Caco-2 (cell line): ENCODE measurements at regions not wholly inside any gene's neighbourhood (a gene's known extent, or its start where the extent isn't known, plus 50 kb on each side); places are given as distances from the start of the nearest gene placed in this dataset.

Source experiments
- BruUV-seq: library from RNA; stranded (reverse); fragments of 400-500 nt; replicated peaks from 2 replicates; lab custom pipeline; 2021; lab: Mats Ljungman, UMichigan
- CTCF ChIA-PET: fragments of 300-600 bp; sonication (Branson Sonifier 250); formaldehyde crosslinking; loops from one replicate; lab custom pipeline; 2022; ENCODE audit warnings: antibody characterized with exemption; lab: Charles Lee
- POLR2A ChIA-PET: fragments of 300-600 bp; sonication (Branson Sonifier 250); formaldehyde crosslinking; loops from one replicate; lab custom pipeline; 2022; ENCODE audit warnings: antibody characterized with exemption; lab: Charles Lee
- DNase-seq, 2 experiments: peaks; one replicate each; pipeline versions ENCODE4 v3.0.0 to v3.0.0-alpha.2; 2020 to 2022
- H3K27me3 ChIP-seq: replicated peaks from 2 replicates; pipeline ENCODE4 v1.6.0; 2011; ENCODE audit warnings: low read length; ENCODE audit not compliant: control insufficient read depth, insufficient read depth
- H3K36me3 ChIP-seq: 2 replicates; pipeline ENCODE4 v1.5.1; 2011; ENCODE audit warnings: low read length; ENCODE audit not compliant: control insufficient read depth, insufficient read depth
- H3K4me1 ChIP-seq: fragments of 250-450 bp; sonication (Bioruptor Pico); 2 replicates; pipeline ENCODE4 v1.5.1; 2020; ENCODE audit warnings: mild to moderate bottlenecking
- H3K4me3 ChIP-seq: 2 replicates; pipeline ENCODE4 v1.5.1; 2011; ENCODE audit warnings: low read depth, mild to moderate bottlenecking, control low read depth, low read length
- H3K9me3 ChIP-seq: fragments of 250-450 bp; sonication (Bioruptor Pico); 2 replicates; pipeline ENCODE4 v1.5.1; 2020; ENCODE audit warnings: mild to moderate bottlenecking, moderate library complexity
- H3K27ac Mint-ChIP-seq: one replicate; pipeline ENCODE4 v1.8.0; 2022; ENCODE audit warnings: mixed read lengths; ENCODE audit not compliant: unreplicated experiment
- H3K27me3 Mint-ChIP-seq: one replicate; pipeline ENCODE4 v1.8.0; 2022; ENCODE audit warnings: mixed read lengths; ENCODE audit not compliant: insufficient read depth, unreplicated experiment
- H3K36me3 Mint-ChIP-seq: one replicate; pipeline ENCODE4 v1.8.0; 2022; ENCODE audit warnings: mild to moderate bottlenecking, mixed read lengths; ENCODE audit not compliant: insufficient read depth, unreplicated experiment
- H3K4me1 Mint-ChIP-seq: one replicate; pipeline ENCODE4 v1.8.0; 2022; ENCODE audit warnings: low read depth, mixed read lengths; ENCODE audit not compliant: unreplicated experiment
- H3K4me3 Mint-ChIP-seq: one replicate; pipeline ENCODE4 v1.8.0; 2022; ENCODE audit warnings: mild to moderate bottlenecking, moderate library complexity, mixed read lengths; ENCODE audit not compliant: unreplicated experiment
- H3K9me3 Mint-ChIP-seq: one replicate; pipeline ENCODE4 v1.8.0; 2022; ENCODE audit warnings: mixed read lengths; ENCODE audit not compliant: unreplicated experiment
- intact Hi-C: fragments of 100-400 bp; cut with micrococcal nuclease; formaldehyde crosslinking; loops from one replicate; pipeline ENCODE4 v1.10.0; 2022; ENCODE audit not compliant: unreplicated experiment
- TF ChIP-seq, protein P1 (sequence below), 2 experiments: fragments of 200-600 bp in 1 of 2; IDR thresholded peaks; 1 replicate in 1 of 2; 2 replicates in 1 of 2; pipeline versions ENCODE4 v1.5.1 to v1.8.0; 2011 to 2022; ENCODE audit warnings: antibody characterized with exemption in 1 of 2, control low read depth in 1 of 2, inconsistent platforms in 1 of 2, low read depth in 1 of 2, low read length in 1 of 2, mild to moderate bottlenecking in 1 of 2, moderate library complexity in 1 of 2; ENCODE audit not compliant: insufficient read depth in 1 of 2, severe bottlenecking in 1 of 2, unreplicated experiment in 1 of 2

DNA sequence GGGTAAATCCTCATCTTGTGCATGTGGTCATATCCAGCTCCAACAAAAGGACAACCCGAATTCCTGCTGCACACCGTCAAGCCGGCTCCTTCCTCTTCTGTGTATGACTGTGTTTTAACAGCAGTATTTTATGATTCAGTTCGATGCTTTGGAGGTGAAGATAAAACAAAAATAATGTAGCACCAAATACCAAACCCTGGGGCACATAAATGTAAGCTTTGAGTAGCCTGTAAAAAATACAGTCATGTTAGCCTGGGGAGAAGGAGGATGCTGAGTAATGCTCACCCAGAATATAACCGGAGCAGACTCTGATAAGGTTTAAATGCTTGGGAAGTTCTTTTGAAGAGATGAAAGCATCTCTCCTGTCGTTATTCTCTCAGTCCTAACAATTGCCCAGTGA, 225.0 kb downstream of the SUCLG1 start:
- Histone ChIP-seq H3K9me3 (no peaks in the 10 kb centered on the region), H3K27me3 (no peaks in the 10 kb centered on the region), H3K4me3 (no peak overlapping the region), H3K36me3 (no peaks in the 10 kb centered on the region), H3K4me1 (no peaks in the 10 kb centered on the region)
- Mint-ChIP-seq H3K36me3 (no peaks in the 10 kb centered on the region), H3K27me3 (peaks cover 2% of the 10 kb centered on the region), H3K4me1 (no peaks in the 10 kb centered on the region), H3K4me3 (no peak overlapping the region), H3K9me3 (no peaks in the 10 kb centered on the region), H3K27ac (no peak overlapping the region)
- intact Hi-C loops = no loop called here
- POLR2A ChIA-PET = no interaction called here
- no TSS peak for BruUV-seq
- no peak for DNase-seq
- CTCF ChIA-PET = no interaction called here
- TF ChIP-seq, protein P1, sequence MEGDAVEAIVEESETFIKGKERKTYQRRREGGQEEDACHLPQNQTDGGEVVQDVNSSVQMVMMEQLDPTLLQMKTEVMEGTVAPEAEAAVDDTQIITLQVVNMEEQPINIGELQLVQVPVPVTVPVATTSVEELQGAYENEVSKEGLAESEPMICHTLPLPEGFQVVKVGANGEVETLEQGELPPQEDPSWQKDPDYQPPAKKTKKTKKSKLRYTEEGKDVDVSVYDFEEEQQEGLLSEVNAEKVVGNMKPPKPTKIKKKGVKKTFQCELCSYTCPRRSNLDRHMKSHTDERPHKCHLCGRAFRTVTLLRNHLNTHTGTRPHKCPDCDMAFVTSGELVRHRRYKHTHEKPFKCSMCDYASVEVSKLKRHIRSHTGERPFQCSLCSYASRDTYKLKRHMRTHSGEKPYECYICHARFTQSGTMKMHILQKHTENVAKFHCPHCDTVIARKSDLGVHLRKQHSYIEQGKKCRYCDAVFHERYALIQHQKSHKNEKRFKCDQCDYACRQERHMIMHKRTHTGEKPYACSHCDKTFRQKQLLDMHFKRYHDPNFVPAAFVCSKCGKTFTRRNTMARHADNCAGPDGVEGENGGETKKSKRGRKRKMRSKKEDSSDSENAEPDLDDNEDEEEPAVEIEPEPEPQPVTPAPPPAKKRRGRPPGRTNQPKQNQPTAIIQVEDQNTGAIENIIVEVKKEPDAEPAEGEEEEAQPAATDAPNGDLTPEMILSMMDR (IDR thresholded peaks at IDR 0.05; ENCODE audit: insufficient read depth in 1 of 2, low read depth in 1 of 2, low read length in 1 of 2, severe bottlenecking in 1 of 2, unreplicated experiment in 1 of 2) = no peak

- BruUV-seq = no TSS peak
- Mint-ChIP-seq H3K4me3 (no peak overlapping the region), H3K9me3 (peaks cover 8% of the 10 kb centered on the region), H3K4me1 (no peaks in the 10 kb centered on the region), H3K27me3 (peaks cover 2% of the 10 kb centered on the region), H3K36me3 (no peaks in the 10 kb centered on the region), H3K27ac (no peak overlapping the region)
- POLR2A ChIA-PET = no interaction called here
- TF ChIP-seq, protein P1 (IDR thresholded peaks at IDR 0.05; ENCODE audit: insufficient read depth in 1 of 2, low read depth in 1 of 2, low read length in 1 of 2, severe bottlenecking in 1 of 2, unreplicated experiment in 1 of 2) = no peak
- Histone ChIP-seq H3K4me1 (no peaks in the 10 kb centered on the region), H3K27me3 (no peaks in the 10 kb centered on the region), H3K9me3 (no peaks in the 10 kb centered on the region), H3K36me3 (no peaks in the 10 kb centered on the region), H3K4me3 (no peak overlapping the region)
- CTCF ChIA-PET = no interaction called here
- no peak for DNase-seq
- intact Hi-C loops = no loop called here
Measured at GRCh38 chr2:84231478-84231877, 227.6 kb downstream of the SUCLG1 start.

DNA sequence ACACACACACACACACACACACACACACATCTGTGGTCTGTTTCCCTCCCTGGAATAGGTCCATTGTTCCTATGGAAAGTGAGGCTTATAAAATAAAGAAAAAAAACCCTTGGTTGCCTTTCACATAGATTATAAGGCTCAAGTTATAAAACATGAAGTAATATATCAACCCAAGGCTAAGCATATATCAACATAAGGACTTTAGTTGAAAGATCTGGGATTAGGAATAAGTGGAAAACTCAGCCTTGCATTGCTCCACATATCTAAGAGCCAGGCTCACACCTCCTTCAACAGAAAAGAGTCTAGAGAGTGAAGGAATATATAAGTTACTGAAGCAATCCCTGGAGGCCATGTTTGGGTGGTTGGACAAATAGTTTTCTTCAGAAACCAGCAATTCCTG, 235.0 kb downstream of the SUCLG1 start:
- Histone ChIP-seq H3K4me1 (no peaks in the 10 kb centered on the region), H3K27me3 (no peaks in the 10 kb centered on the region), H3K36me3 (no peaks in the 10 kb centered on the region), H3K9me3 (no peaks in the 10 kb centered on the region), H3K4me3 (no peak overlapping the region)
- intact Hi-C loops = no loop called here
- no peak for DNase-seq
- Mint-ChIP-seq H3K9me3 (peaks cover 8% of the 10 kb centered on the region), H3K27ac (no peak overlapping the region), H3K4me3 (no peak overlapping the region), H3K4me1 (no peaks in the 10 kb centered on the region), H3K27me3 (peaks cover 2% of the 10 kb centered on the region), H3K36me3 (no peaks in the 10 kb centered on the region)
- TF ChIP-seq, protein P1 (IDR thresholded peaks at IDR 0.05; ENCODE audit: insufficient read depth in 1 of 2, low read depth in 1 of 2, low read length in 1 of 2, severe bottlenecking in 1 of 2, unreplicated experiment in 1 of 2) = no peak
- ChIA-PET POLR2A (no interaction called here), CTCF (no interaction called here)
- no TSS peak for BruUV-seq
